Effector memory CD8-positive, alpha-beta T cell (primary cell): ENCODE measurements at regions not wholly inside any gene's neighbourhood (a gene's known extent, or its start where the extent isn't known, plus 50 kb on each side); places are given as distances from the start of the nearest gene placed in this dataset.

Source experiments
- ATAC-seq: fragments of 150-1000 bp; cut with Tn5 transposase; replicated peaks from 2 replicates; pipeline ENCODE4 v1.10.0; 2021; ENCODE audit warnings: mild to moderate bottlenecking, moderate library complexity
- DNase-seq, 3 experiments: peaks; one replicate each; pipeline ENCODE4 v3.0.0; 2021
- H3K27ac Mint-ChIP-seq, 2 donors: one replicate each; pipeline ENCODE4 v1.8.0; 2022; ENCODE audit warnings: mild to moderate bottlenecking in 2 of 2, mixed read lengths in 2 of 2, moderate library complexity in 2 of 2
- H3K27me3 Mint-ChIP-seq, 2 donors: one replicate each; pipeline ENCODE4 v1.8.0; 2022; ENCODE audit warnings: mixed read lengths in 2 of 2
- H3K36me3 Mint-ChIP-seq: one replicate; pipeline ENCODE4 v1.8.0; 2022; ENCODE audit warnings: mild to moderate bottlenecking, moderate library complexity, mixed read lengths; ENCODE audit not compliant: insufficient read depth
- H3K4me1 Mint-ChIP-seq, 2 donors: one replicate each; pipeline ENCODE4 v1.8.0; 2022; ENCODE audit warnings: low read depth in 2 of 2, mixed read lengths in 2 of 2
- H3K4me3 Mint-ChIP-seq, 2 donors: one replicate each; pipeline ENCODE4 v1.8.0; 2022; ENCODE audit warnings: mild to moderate bottlenecking in 2 of 2, mixed read lengths in 2 of 2, moderate library complexity in 2 of 2
- H3K9me3 Mint-ChIP-seq, 2 donors: one replicate each; pipeline ENCODE4 v1.8.0; 2022; ENCODE audit warnings: mixed read lengths in 2 of 2

DNA sequence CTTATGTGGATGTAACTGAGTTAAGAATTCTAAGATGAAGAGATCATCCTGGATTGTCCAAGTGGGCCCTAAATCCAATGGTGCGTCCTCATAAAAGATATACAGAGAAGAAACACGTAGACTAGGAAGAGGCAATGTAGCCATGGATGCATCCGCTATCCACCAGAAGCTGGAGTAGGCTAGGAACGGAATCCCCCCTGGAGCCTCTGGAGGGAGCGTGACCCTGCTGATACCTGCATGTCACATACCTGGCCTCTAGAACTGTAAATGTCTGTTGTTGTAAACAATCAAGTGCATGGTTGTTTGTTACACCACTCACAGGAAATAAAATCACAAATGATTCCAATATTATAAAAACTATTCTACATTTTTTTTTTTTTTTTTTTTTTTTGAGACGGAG lies 254.5 kb upstream of the RORA start:
- no peak for ATAC-seq
- Mint-ChIP-seq H3K27ac (no peak overlapping the region), H3K36me3 (no peaks in the 10 kb centered on the region)

GRCh38 chr15:61481886-61482285 lies 252.8 kb upstream of the RORA start:
- Mint-ChIP-seq H3K4me3 (no peak overlapping the region), H3K27ac (no peak overlapping the region), H3K9me3 (no peaks in the 10 kb centered on the region), H3K27me3 (peaks cover 27 to 53% of the 10 kb centered on the region in 2 donors), H3K4me1 (no peaks in the 10 kb centered on the region), H3K36me3 (no peaks in the 10 kb centered on the region)
- DNase-seq (no peak), ATAC-seq (no peak)

More for the DNA sequence above, 254.5 kb upstream of the RORA start:
- no peaks in the 10 kb centered on the region for H3K9me3 Mint-ChIP-seq
- no peak overlapping the region for H3K4me3 Mint-ChIP-seq
- DNase-seq = no peak
- H3K27me3 Mint-ChIP-seq = peaks cover 16 to 37% of the 10 kb centered on the region in 2 donors
- H3K4me1 Mint-ChIP-seq = no peaks in the 10 kb centered on the region

DNA sequence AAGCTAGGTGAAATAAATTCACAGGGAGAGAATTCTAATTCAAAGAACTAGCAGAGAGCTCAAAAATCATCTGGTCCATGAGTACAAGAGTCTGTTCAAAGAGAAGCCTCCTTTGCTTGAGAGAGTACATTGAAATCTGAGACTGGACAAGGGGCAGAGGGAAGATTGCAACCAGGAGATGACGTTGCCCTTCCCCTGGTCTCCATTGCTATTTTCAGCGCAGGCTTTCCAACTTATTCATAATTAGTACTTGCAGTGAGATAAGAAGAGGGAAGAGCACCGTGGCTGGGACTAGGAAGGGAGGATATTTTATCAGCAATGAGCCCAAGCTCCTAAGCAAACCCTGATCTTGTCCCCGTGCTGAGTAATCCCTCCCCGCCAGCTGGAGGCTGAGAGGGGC lies 251.8 kb upstream of the RORA start:
- ATAC-seq (no peak), DNase-seq (no peak)
- H3K4me3 Mint-ChIP-seq = no peak overlapping the region
- H3K27ac Mint-ChIP-seq = no peak overlapping the region
- peaks cover 21 to 44% of the 10 kb centered on the region in 2 donors for H3K27me3 Mint-ChIP-seq
- H3K36me3 Mint-ChIP-seq = no peaks in the 10 kb centered on the region
- no peaks in the 10 kb centered on the region for H3K9me3 Mint-ChIP-seq
- no peaks in the 10 kb centered on the region for H3K4me1 Mint-ChIP-seq

DNA sequence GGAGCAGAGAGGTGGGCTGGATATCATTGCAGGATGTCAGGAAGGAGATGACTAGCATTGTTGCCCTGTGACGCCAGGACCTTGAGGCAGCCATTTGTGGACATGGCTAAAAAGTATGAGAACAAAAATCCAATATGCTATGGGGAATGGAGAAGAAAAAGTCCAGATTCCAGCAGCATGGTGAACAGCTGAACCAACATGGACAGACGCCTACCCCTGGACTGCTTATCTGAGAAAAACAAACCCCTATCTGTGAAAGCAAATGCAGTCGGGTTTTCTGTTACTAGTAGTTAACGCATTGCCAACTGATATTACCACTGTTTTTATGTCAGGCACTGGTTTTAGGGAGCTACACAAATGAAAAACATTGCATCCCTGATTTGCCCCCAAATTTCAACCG lies 251.2 kb upstream of the RORA start:
- peaks cover 23 to 47% of the 10 kb centered on the region in 2 donors for H3K27me3 Mint-ChIP-seq
- ATAC-seq (no peak), DNase-seq (no peak)
- H3K4me3 Mint-ChIP-seq = no peak overlapping the region
- H3K9me3 Mint-ChIP-seq = no peaks in the 10 kb centered on the region
- H3K36me3 Mint-ChIP-seq = no peaks in the 10 kb centered on the region
- no peak overlapping the region for H3K27ac Mint-ChIP-seq
- H3K4me1 Mint-ChIP-seq = no peaks in the 10 kb centered on the region

GRCh38 chr15:61479613-61480012 lies 250.5 kb upstream of the RORA start:
- no peak overlapping the region for H3K4me3 Mint-ChIP-seq
- no peak overlapping the region for H3K27ac Mint-ChIP-seq
- no peaks in the 10 kb centered on the region for H3K9me3 Mint-ChIP-seq
- ATAC-seq (no peak), DNase-seq (no peak)
- H3K36me3 Mint-ChIP-seq = no peaks in the 10 kb centered on the region
- H3K27me3 Mint-ChIP-seq = peaks cover 30 to 54% of the 10 kb centered on the region in 2 donors
- H3K4me1 Mint-ChIP-seq = no peaks in the 10 kb centered on the region

- Mint-ChIP-seq H3K27ac (no peak overlapping the region), H3K9me3 (no peaks in the 10 kb centered on the region), H3K27me3 (peaks cover 49 to 81% of the 10 kb centered on the region in 2 donors), H3K36me3 (no peaks in the 10 kb centered on the region), H3K4me3 (no peak overlapping the region), H3K4me1 (no peaks in the 10 kb centered on the region)
- DNase-seq (no peak), ATAC-seq (no peak)
Measured at GRCh38 chr15:61476741-61477140, 247.6 kb upstream of the RORA start.

DNA sequence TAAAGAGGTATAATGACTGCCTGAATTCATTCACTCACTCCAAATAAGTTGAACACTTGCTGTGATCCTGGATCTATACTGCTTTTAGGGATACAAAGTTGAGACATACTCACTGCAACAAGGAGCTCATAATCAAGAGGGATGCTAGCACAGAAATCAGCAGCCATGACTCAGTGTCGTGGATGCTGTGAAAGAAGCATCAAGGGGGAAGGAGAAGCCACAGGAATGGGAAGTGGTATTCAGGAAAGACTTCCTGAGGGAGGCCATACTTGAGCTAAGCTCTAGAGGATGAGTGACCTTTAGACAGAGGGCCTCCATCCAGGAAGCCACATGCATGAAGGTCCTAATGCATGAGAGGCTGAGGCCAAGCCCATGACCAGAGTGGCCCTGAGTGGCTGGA lies 245.7 kb upstream of the RORA start:
- no peak overlapping the region for H3K4me3 Mint-ChIP-seq
- no peak for DNase-seq
- no peak overlapping the region for H3K27ac Mint-ChIP-seq
- no peak for ATAC-seq
- H3K4me1 Mint-ChIP-seq = no peaks in the 10 kb centered on the region
- H3K27me3 Mint-ChIP-seq = peaks cover 46 to 78% of the 10 kb centered on the region in 2 donors
- no peaks in the 10 kb centered on the region for H3K36me3 Mint-ChIP-seq
- H3K9me3 Mint-ChIP-seq = no peaks in the 10 kb centered on the region

- H3K4me3 Mint-ChIP-seq = no peak overlapping the region
- peaks cover 19 to 26% of the 10 kb centered on the region in 2 donors for H3K27me3 Mint-ChIP-seq
- no peaks in the 10 kb centered on the region for H3K9me3 Mint-ChIP-seq
- H3K36me3 Mint-ChIP-seq = no peaks in the 10 kb centered on the region
- DNase-seq (no peak), ATAC-seq (no peak)
- no peak overlapping the region for H3K27ac Mint-ChIP-seq
- no peaks in the 10 kb centered on the region for H3K4me1 Mint-ChIP-seq
Measured at GRCh38 chr15:61467823-61468222, 238.7 kb upstream of the RORA start.

DNA sequence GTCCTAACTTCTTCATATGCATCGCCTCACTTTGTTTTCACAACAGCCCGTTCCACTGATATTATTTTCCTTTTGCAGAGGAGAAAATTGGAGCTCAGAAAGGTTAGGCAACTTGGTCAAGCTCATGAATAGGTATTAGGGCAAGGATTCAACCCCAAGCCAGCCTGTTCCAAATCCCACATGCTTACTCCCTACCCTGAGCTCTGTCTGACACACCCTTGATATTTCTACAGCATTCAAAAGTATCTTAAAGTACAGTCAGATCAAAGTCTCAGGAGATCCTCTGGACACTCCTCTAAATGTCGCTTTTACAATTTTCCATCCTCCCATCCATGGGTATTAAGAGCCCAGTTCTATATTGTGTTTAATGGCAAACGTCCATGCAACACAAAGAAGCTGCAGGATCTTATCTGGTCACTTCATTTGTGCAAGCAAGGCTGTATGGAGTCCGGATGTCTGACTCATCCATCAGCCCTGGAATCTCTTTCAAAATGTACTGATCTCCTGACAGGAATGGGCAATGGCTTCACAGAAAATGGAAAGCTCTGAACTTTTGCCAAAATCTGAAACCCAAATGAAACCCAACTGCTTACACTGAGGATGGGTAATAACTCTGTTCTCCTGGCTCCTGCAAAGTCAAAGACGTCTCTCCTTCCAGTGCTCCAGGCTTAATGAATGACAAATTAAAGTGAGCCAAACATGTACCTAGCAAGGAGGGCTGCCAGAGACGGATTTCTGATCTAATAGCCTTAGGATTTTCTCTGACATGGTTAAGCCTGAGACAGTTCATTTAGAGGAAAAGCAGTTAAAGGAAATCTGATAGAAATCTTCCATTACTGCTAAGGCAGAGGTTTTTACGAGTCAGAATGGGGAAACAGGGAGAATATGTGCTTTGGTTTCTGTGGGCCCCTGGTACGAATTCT lies 230.9 kb upstream of the RORA start:
- no peak overlapping the region for H3K27ac Mint-ChIP-seq
- DNase-seq (no peak), ATAC-seq (no peak)
- H3K9me3 Mint-ChIP-seq = no peaks in the 10 kb centered on the region
- H3K4me1 Mint-ChIP-seq = no peaks in the 10 kb centered on the region
- no peak overlapping the region for H3K4me3 Mint-ChIP-seq
- H3K27me3 Mint-ChIP-seq = peaks cover 21 to 22% of the 10 kb centered on the region in 2 donors
- H3K36me3 Mint-ChIP-seq = no peaks in the 10 kb centered on the region

DNA sequence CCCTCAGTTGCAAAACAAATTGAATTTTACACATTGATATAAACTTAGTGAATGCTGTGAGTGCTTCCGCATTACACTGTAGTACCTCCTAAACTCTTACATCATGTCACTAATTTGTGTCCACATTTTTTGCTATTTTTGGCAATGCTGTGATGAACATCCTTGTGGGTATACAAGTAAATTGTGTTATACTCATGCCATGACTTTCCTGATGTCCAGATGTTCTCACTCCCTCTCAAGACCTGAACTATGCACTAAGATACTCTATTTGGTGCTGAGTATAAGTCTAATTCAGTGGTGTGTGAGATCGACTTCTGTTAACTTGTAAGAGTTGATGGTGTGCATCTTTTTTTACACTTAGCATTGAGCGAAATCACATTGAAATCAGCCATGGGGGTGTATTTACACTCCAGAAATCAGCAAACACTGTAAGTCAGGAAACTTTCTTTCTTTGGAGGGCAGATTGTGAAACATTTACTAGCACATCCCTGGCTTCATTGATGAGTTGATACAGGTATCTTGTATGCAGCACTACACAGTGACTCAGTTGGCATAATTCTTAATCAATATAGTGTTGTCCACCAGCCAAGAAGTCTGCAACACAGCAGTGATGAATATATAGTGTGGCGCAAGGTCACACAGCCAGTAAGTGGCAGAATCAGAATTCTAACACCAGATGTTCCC lies 228.1 kb upstream of the RORA start:
- no peaks in the 10 kb centered on the region for H3K9me3 Mint-ChIP-seq
- H3K27me3 Mint-ChIP-seq = peaks cover 31 to 44% of the 10 kb centered on the region in 2 donors
- no peak overlapping the region for H3K27ac Mint-ChIP-seq
- DNase-seq = no peak
- H3K4me3 Mint-ChIP-seq = no peak overlapping the region
- no peaks in the 10 kb centered on the region for H3K36me3 Mint-ChIP-seq
- ATAC-seq = no peak
- no peaks in the 10 kb centered on the region for H3K4me1 Mint-ChIP-seq

DNA sequence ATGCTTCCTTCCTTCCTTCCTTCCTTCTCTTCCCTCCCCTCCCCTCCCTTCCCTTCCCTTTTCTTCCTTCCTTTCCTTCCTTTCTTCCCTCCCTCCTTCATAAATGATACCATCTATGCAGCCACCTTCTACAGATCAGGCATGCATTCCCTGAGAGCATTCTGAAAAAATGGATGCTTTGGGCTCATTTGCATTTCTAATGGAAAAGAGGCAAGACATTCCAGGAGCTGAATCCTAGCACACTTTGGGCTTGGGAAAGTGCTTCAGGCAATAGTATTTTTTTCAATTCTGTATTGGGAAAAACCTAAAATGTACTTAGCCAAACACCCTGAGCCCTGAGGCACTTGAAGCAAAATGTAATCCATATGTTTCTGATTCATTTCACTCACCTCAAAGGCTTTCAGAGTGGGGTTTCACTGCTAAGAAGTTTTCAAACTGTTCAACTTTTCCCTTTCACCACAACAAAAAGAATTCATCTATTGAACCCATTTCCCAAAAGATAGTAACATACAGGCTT lies 220.1 kb upstream of the RORA start:
- Mint-ChIP-seq H3K27ac (no peak overlapping the region), H3K9me3 (no peaks in the 10 kb centered on the region), H3K4me1 (no peaks in the 10 kb centered on the region), H3K4me3 (no peak overlapping the region), H3K36me3 (no peaks in the 10 kb centered on the region), H3K27me3 (peaks cover 16 to 18% of the 10 kb centered on the region in 2 donors)
- DNase-seq (no peak), ATAC-seq (no peak)

DNA sequence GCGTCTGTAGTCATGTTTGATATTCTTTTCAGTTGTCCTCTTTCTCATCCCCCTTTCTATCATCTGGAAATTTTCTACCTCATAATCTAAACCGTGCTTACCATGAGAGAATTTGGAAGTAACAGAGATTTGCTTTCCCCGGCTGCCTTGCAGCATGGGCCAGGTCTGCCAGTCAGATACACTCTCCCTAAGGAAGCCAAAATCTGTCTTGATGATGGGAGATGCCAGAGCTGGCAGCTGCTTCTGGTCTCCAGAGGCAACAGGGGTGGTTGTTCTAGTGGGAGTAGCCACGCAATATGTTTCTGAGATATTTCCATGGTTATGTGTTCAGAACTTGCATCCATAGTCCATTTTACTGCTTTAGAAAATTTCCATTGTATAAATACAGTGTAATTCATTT lies 218.9 kb upstream of the RORA start:
- DNase-seq = no peak
- no peak for ATAC-seq
- Mint-ChIP-seq H3K36me3 (no peaks in the 10 kb centered on the region), H3K27me3 (peaks cover 9 to 20% of the 10 kb centered on the region in 2 donors), H3K4me1 (no peaks in the 10 kb centered on the region), H3K27ac (no peak overlapping the region), H3K9me3 (no peaks in the 10 kb centered on the region), H3K4me3 (no peak overlapping the region)

- H3K9me3 Mint-ChIP-seq = peaks cover 0 to 2% of the 10 kb centered on the region in 2 donors
- ATAC-seq (no peak), DNase-seq (no peak)
- H3K4me3 Mint-ChIP-seq = no peak overlapping the region
- no peaks in the 10 kb centered on the region for H3K4me1 Mint-ChIP-seq
- no peaks in the 10 kb centered on the region for H3K36me3 Mint-ChIP-seq
- H3K27me3 Mint-ChIP-seq = peaks cover 12 to 50% of the 10 kb centered on the region in 2 donors
- H3K27ac Mint-ChIP-seq = no peak overlapping the region
Measured at GRCh38 chr15:61444585-61444984, 215.5 kb upstream of the RORA start.

DNA sequence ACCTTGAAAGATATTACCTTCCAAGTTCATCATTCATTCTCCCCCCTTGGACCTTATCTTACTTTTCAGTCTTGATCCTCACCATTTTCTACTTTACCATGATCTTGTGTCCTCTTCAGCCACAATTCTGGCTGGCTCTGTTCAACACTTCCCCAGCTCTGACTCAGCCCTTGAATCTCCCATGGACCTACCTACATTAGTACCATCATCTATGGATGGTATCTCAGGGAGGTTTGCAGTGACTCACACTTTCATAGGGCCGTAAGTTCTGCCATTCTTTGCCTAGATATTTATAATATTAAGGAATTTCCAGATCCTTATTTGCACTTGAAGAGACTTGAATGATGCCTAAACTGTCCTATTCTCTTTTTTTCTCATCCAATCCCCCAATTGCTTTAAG lies 213.7 kb upstream of the RORA start:
- Mint-ChIP-seq H3K27ac (no peak overlapping the region), H3K9me3 (peaks cover 0 to 2% of the 10 kb centered on the region in 2 donors), H3K36me3 (no peaks in the 10 kb centered on the region), H3K4me3 (no peak overlapping the region), H3K4me1 (no peaks in the 10 kb centered on the region), H3K27me3 (peaks cover 12 to 52% of the 10 kb centered on the region in 2 donors)
- DNase-seq (no peak), ATAC-seq (no peak)
